Prostate gland (tissue), 2 donors: ENCODE measurements at regions not wholly inside any gene's neighbourhood (a gene's known extent, or its start where the extent isn't known, plus 50 kb on each side); places are given as distances from the start of the nearest gene placed in this dataset.
A peak's percentile ranks its signal among the peaks of the same experiment; 100 is the strongest.

ENCODE experiments used
- POLR2A ChIP-seq: fragments of 450-650 bp; IDR thresholded peaks from one replicate; pipeline ENCODE4 v1.6.1; 2016; ENCODE audit warnings: antibody characterized with exemption, mild to moderate bottlenecking
- POLR2AphosphoS5 ChIP-seq: sonication (generic); formaldehyde crosslinking; IDR thresholded peaks from one replicate; pipeline ENCODE4 v1.6.1; 2017; ENCODE audit warnings: antibody characterized with exemption
- TF ChIP-seq, protein P1 (sequence below), 4 experiments: fragments of 200-600 bp in 2 of 4; fragments of 450-650 bp in 2 of 4; sonication (generic) in 2 of 4; IDR thresholded peaks; 1 replicate in 3 of 4; 2 replicates in 1 of 4; pipeline ENCODE4 v1.5.1; 2016 to 2019; ENCODE audit warnings: antibody characterized with exemption in 4 of 4, mild to moderate bottlenecking in 2 of 4, moderate library complexity in 2 of 4

DNA sequence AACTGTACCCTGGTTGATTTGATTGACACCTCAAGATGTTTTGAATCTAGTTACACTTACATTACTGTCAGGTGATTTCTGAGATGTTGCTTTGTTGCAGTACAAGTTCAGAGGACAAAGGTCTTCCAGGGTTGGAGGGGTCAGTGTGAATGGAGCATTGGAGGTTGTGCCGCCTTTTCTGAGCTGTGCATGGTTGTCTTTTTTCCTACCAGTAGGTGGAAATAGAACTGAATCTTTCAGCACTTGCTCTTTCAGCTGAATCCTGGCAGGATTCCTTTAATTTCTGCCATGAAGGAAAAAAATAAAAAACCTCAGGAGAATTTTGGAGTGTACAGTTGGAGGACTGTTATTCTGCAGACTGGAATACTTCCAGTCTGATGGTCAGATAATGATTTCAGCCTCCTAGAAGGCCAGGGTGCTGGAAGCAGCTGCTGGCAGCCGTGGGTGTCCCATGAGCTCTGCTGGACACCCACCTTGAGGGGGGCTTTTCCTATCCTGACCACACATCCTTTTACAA is 82.7 kb downstream of the PLCE1 start:
- TF ChIP-seq, protein P1, sequence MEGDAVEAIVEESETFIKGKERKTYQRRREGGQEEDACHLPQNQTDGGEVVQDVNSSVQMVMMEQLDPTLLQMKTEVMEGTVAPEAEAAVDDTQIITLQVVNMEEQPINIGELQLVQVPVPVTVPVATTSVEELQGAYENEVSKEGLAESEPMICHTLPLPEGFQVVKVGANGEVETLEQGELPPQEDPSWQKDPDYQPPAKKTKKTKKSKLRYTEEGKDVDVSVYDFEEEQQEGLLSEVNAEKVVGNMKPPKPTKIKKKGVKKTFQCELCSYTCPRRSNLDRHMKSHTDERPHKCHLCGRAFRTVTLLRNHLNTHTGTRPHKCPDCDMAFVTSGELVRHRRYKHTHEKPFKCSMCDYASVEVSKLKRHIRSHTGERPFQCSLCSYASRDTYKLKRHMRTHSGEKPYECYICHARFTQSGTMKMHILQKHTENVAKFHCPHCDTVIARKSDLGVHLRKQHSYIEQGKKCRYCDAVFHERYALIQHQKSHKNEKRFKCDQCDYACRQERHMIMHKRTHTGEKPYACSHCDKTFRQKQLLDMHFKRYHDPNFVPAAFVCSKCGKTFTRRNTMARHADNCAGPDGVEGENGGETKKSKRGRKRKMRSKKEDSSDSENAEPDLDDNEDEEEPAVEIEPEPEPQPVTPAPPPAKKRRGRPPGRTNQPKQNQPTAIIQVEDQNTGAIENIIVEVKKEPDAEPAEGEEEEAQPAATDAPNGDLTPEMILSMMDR (IDR thresholded peaks at IDR 0.05) = peak in 2 of 4 experiments; percentile 24 to 49
- no peak for TF ChIP-seq POLR2A
- TF ChIP-seq POLR2AphosphoS5 = no peak
